ENCODE measurements at regions not wholly inside any gene's neighbourhood (a gene's known extent, or its start where the extent isn't known, plus 50 kb on each side); places are given as distances from the start of the nearest gene placed in this dataset.

DNA sequence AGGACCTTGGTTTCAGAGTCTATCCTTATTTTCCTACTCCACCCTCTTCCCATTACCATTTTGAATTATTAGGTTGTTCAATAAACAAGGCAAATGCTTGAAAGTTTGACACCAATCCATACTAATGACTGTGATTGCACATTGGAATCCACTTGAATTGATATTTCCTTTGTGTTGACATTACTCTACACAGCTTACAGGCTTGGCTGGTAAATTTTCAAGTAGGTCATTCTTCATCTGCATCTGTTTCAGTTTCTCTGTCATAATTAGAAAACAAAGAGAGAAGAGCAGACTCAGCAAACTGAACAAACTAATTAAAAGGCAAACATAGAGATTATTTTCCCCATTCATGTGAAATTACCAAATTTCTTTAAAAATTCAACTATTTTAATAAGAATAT is 732.9 kb upstream of the BCHE start:
- Histone ChIP-seq H2AFZ (ENCODE audit: insufficient read depth, low read depth, low read length, poor library complexity, severe bottlenecking) (no peak overlapping the region), H3K27ac (ENCODE audit: low read length in 2 of 2) (no peak overlapping the region), H3K4me3 (ENCODE audit: control extremely low read depth in 1 of 5, extremely low read depth in 1 of 5, insufficient read depth in 1 of 5, low read depth in 2 of 5, low read length in 4 of 5) (no peak overlapping the region), H3K9ac (ENCODE audit: low read length) (no peak overlapping the region), H3K4me1 (ENCODE audit: control insufficient read depth in 2 of 2, insufficient read depth in 2 of 2, low read length in 2 of 2) (no peaks in the 10 kb centered on the region), H3K9me3 (ENCODE audit: control extremely low read depth in 1 of 3, control insufficient read depth in 2 of 3, insufficient read depth in 1 of 3, low read length in 2 of 3) (peaks cover 0 to 2% (median 0%) of the 10 kb centered on the region in 3 donors), H3K36me3 (replicated peaks in 1 of 2; ENCODE audit: control extremely low read depth in 1 of 2, control insufficient read depth in 1 of 2, extremely low read depth in 1 of 2, insufficient read depth in 2 of 2, low read length in 1 of 2) (no peaks in the 10 kb centered on the region), H3K79me2 (ENCODE audit: control insufficient read depth, insufficient read depth, low read length) (no peaks in the 10 kb centered on the region), H3K4me2 (replicated peaks; ENCODE audit: low read depth, low read length, poor library complexity, severe bottlenecking) (no peak overlapping the region), H3K27me3 (replicated peaks in 1 of 4; ENCODE audit: control extremely low read depth in 1 of 4, control insufficient read depth in 3 of 4, insufficient read depth in 4 of 4, low read length in 3 of 4) (no peaks in the 10 kb centered on the region), H4K20me1 (ENCODE audit: control insufficient read depth, insufficient read depth, low read length, poor library complexity, severe bottlenecking) (no peaks in the 10 kb centered on the region)
- ChIA-PET CTCF (no interaction called here), POLR2A (no interaction called here)
- DNase-seq, result no peak
- no peak overlapping the region for H3K27ac Mint-ChIP-seq
- TF ChIP-seq, protein P1, sequence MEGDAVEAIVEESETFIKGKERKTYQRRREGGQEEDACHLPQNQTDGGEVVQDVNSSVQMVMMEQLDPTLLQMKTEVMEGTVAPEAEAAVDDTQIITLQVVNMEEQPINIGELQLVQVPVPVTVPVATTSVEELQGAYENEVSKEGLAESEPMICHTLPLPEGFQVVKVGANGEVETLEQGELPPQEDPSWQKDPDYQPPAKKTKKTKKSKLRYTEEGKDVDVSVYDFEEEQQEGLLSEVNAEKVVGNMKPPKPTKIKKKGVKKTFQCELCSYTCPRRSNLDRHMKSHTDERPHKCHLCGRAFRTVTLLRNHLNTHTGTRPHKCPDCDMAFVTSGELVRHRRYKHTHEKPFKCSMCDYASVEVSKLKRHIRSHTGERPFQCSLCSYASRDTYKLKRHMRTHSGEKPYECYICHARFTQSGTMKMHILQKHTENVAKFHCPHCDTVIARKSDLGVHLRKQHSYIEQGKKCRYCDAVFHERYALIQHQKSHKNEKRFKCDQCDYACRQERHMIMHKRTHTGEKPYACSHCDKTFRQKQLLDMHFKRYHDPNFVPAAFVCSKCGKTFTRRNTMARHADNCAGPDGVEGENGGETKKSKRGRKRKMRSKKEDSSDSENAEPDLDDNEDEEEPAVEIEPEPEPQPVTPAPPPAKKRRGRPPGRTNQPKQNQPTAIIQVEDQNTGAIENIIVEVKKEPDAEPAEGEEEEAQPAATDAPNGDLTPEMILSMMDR (IDR thresholded peaks at IDR 0.05), result no peak
- no peak for TF ChIP-seq EZH2 (IDR thresholded peaks at IDR 0.05; ENCODE audit: borderline replicate concordance, insufficient read depth, low read depth, low read length, poor library complexity, severe bottlenecking)
- H3K4me3 Mint-ChIP-seq, result no peak overlapping the region
- no peaks in the 10 kb centered on the region for H3K4me1 Mint-ChIP-seq
- intact Hi-C loops (cut with micrococcal nuclease), result no loop called here
- ATAC-seq (ENCODE audit: low read depth), result no peak
- no peaks in the 10 kb centered on the region for H3K27me3 Mint-ChIP-seq
- H3K9me3 Mint-ChIP-seq (ENCODE audit: insufficient read depth), result no peaks in the 10 kb centered on the region

- POLR2A ChIA-PET, result no interaction called here
- H3K4me3 Mint-ChIP-seq, result no peak overlapping the region
- H3K9me3 ChIP-seq (ENCODE audit: control extremely low read depth in 1 of 3, control insufficient read depth in 2 of 3, insufficient read depth in 1 of 3, low read length in 2 of 3), result peaks cover 0 to 2% (median 0%) of the 10 kb centered on the region in 3 donors
- no peaks in the 10 kb centered on the region for H4K20me1 ChIP-seq (ENCODE audit: control insufficient read depth, insufficient read depth, low read length, poor library complexity, severe bottlenecking)
- H3K4me1 Mint-ChIP-seq, result no peaks in the 10 kb centered on the region
- TF ChIP-seq, protein P1 (IDR thresholded peaks at IDR 0.05), result no peak
- intact Hi-C loops (cut with micrococcal nuclease), result no loop called here
- CTCF ChIA-PET, result no interaction called here
- H3K27me3 Mint-ChIP-seq, result no peaks in the 10 kb centered on the region
- H3K36me3 ChIP-seq (replicated peaks in 1 of 2; ENCODE audit: control extremely low read depth in 1 of 2, control insufficient read depth in 1 of 2, extremely low read depth in 1 of 2, insufficient read depth in 2 of 2, low read length in 1 of 2), result no peaks in the 10 kb centered on the region
- H3K27ac ChIP-seq (ENCODE audit: low read length in 2 of 2), result no peak overlapping the region
- H3K4me1 ChIP-seq (ENCODE audit: control insufficient read depth in 2 of 2, insufficient read depth in 2 of 2, low read length in 2 of 2), result no peaks in the 10 kb centered on the region
- DNase-seq (no peak), ATAC-seq (ENCODE audit: low read depth) (no peak)
- H3K79me2 ChIP-seq (ENCODE audit: control insufficient read depth, insufficient read depth, low read length), result no peaks in the 10 kb centered on the region
- H2AFZ ChIP-seq (ENCODE audit: insufficient read depth, low read depth, low read length, poor library complexity, severe bottlenecking), result no peak overlapping the region
- H3K9ac ChIP-seq (ENCODE audit: low read length), result no peak overlapping the region
- no peak overlapping the region for H3K27ac Mint-ChIP-seq
- no peaks in the 10 kb centered on the region for H3K27me3 ChIP-seq (replicated peaks in 1 of 4; ENCODE audit: control extremely low read depth in 1 of 4, control insufficient read depth in 3 of 4, insufficient read depth in 4 of 4, low read length in 3 of 4)
- no peaks in the 10 kb centered on the region for H3K9me3 Mint-ChIP-seq (ENCODE audit: insufficient read depth)
- no peak overlapping the region for H3K4me3 ChIP-seq (ENCODE audit: control extremely low read depth in 1 of 5, extremely low read depth in 1 of 5, insufficient read depth in 1 of 5, low read depth in 2 of 5, low read length in 4 of 5)
- no peak overlapping the region for H3K4me2 ChIP-seq (replicated peaks; ENCODE audit: low read depth, low read length, poor library complexity, severe bottlenecking)
These were observed 732.4 kb upstream of the BCHE start for GRCh38 chr3:166569589-166569988.
